BLaER1 treated with 17β-estradiol and CSF1 and Interleukin-3, amounts not matched to agents 10 nM and 100 nM (cell line): ENCODE measurements at regions not wholly inside any gene's neighbourhood (a gene's known extent, or its start where the extent isn't known, plus 50 kb on each side); places are given as distances from the start of the nearest gene placed in this dataset.
"Not testable (repeated sequence)": the region's sequence is repeated elsewhere in the genome, so short reads cannot be mapped to it uniquely, and the experiment has no call there.

Experiments used
- H3K27ac ChIP-seq, 11 experiments: shearing (Covaris generic); formaldehyde crosslinking; 2 replicates each; pipeline ENCODE4 v1.8.1; 2022
- H3K27me3 ChIP-seq, 11 experiments: shearing (Covaris generic); formaldehyde crosslinking; 2 replicates each; pipeline ENCODE4 v1.8.1; 2022
- H3K36me3 ChIP-seq, 11 experiments: shearing (Covaris generic); formaldehyde crosslinking; 2 replicates each; pipeline ENCODE4 v1.8.1; 2022
- H3K4me1 ChIP-seq, 10 experiments: shearing (Covaris generic); formaldehyde crosslinking; 2 replicates each; pipeline ENCODE4 v1.8.1; 2022
- H3K4me2 ChIP-seq, 11 experiments: shearing (Covaris generic); formaldehyde crosslinking; 2 replicates each; pipeline ENCODE4 v1.8.1; 2022
- H3K4me3 ChIP-seq, 10 experiments: shearing (Covaris generic); formaldehyde crosslinking; 2 replicates each; pipeline ENCODE4 v1.8.1; 2022
- H3K9ac ChIP-seq, 11 experiments: shearing (Covaris generic); formaldehyde crosslinking; 2 replicates each; pipeline ENCODE4 v1.8.1; 2022
- H3K9me3 ChIP-seq, 11 experiments: shearing (Covaris generic); formaldehyde crosslinking; replicated peaks in 1 of 11; 2 replicates each; pipeline ENCODE4 v1.8.1; 2022
- H4K20me1 ChIP-seq, 11 experiments: shearing (Covaris generic); formaldehyde crosslinking; 2 replicates each; pipeline ENCODE4 v1.8.1; 2022
- Cebpa-rat ChIP-seq, 11 experiments: shearing (Covaris generic); IDR thresholded peaks; 2 replicates each; pipeline ENCODE4 v1.8.1; 2022

- Histone ChIP-seq H3K27me3 (no peaks in the 10 kb centered on the region), H3K27ac (no peak overlapping the region), H3K36me3 (no peaks in the 10 kb centered on the region), H3K4me2 (no peak overlapping the region), H4K20me1 (no peaks in the 10 kb centered on the region), H3K4me1 (no peaks in the 10 kb centered on the region), H3K4me3 (no peak overlapping the region), H3K9me3 (peaks cover 0 to 9% (median 0%) of the 10 kb centered on the region in 11 experiments; a peak in 3 of 22 replicates), H3K9ac (no peak overlapping the region)
- TF ChIP-seq Cebpa-rat (IDR thresholded peaks at IDR 0.05) = no peak
These were observed 521.5 kb downstream of the PYDC2 start for GRCh38 chr3:191982481-191982880.

GRCh38 chr3:191985691-191986090 is 524.7 kb downstream of the PYDC2 start:
- Histone ChIP-seq H3K9ac (no peak overlapping the region), H3K4me2 (no peak overlapping the region), H3K4me3 (no peak overlapping the region), H3K27me3 (no peaks in the 10 kb centered on the region), H3K4me1 (no peaks in the 10 kb centered on the region), H3K36me3 (no peaks in the 10 kb centered on the region), H3K9me3 (peaks cover 0 to 12% (median 5%) of the 10 kb centered on the region in 11 experiments; a peak in 5 of 22 replicates), H3K27ac (no peak overlapping the region), H4K20me1 (no peaks in the 10 kb centered on the region)
- no peak for TF ChIP-seq Cebpa-rat (IDR thresholded peaks at IDR 0.05)

GRCh38 chr3:191987831-191988350 is 526.9 kb downstream of the PYDC2 start:
- Histone ChIP-seq H4K20me1 (no peaks in the 10 kb centered on the region), H3K4me1 (no peaks in the 10 kb centered on the region), H3K27me3 (no peaks in the 10 kb centered on the region), H3K27ac (no peak overlapping the region), H3K36me3 (no peaks in the 10 kb centered on the region), H3K4me2 (no peak overlapping the region), H3K9me3 (peaks cover 15 to 29% (median 24%) of the 10 kb centered on the region in 11 experiments; a peak in 21 of 22 replicates), H3K9ac (no peak overlapping the region), H3K4me3 (no peak overlapping the region)
- TF ChIP-seq Cebpa-rat (IDR thresholded peaks at IDR 0.05) = no peak

GRCh38 chr3:191993952-191994351 is 533.0 kb downstream of the PYDC2 start:
- H3K36me3 ChIP-seq, H3K4me3 ChIP-seq, H3K4me2 ChIP-seq, H4K20me1 ChIP-seq, H3K4me1 ChIP-seq, H3K27ac ChIP-seq, H3K9ac ChIP-seq, H3K27me3 ChIP-seq: not testable (repeated sequence)
- peaks cover 40 to 57% (median 46%) of the 10 kb centered on the region in 11 experiments for H3K9me3 ChIP-seq

GRCh38 chr3:191997093-191997492 is 536.1 kb downstream of the PYDC2 start:
- H3K9ac ChIP-seq = no peak overlapping the region
- TF ChIP-seq Cebpa-rat (IDR thresholded peaks at IDR 0.05) = no peak
- no peaks in the 10 kb centered on the region for H3K36me3 ChIP-seq
- H3K9me3 ChIP-seq = peaks cover 26 to 40% (median 32%) of the 10 kb centered on the region in 11 experiments
- H3K4me2 ChIP-seq = no peak overlapping the region
- H3K4me1 ChIP-seq = no peaks in the 10 kb centered on the region
- H3K4me3 ChIP-seq = no peak overlapping the region
- H3K27ac ChIP-seq = no peak overlapping the region
- no peaks in the 10 kb centered on the region for H4K20me1 ChIP-seq
- no peaks in the 10 kb centered on the region for H3K27me3 ChIP-seq

- peaks cover 20 to 33% (median 25%) of the 10 kb centered on the region in 11 experiments for H3K9me3 ChIP-seq
- no peak overlapping the region for H3K9ac ChIP-seq
- H3K36me3 ChIP-seq = no peaks in the 10 kb centered on the region
- H3K4me1 ChIP-seq = no peaks in the 10 kb centered on the region
- H4K20me1 ChIP-seq = no peaks in the 10 kb centered on the region
- no peaks in the 10 kb centered on the region for H3K27me3 ChIP-seq
- no peak for TF ChIP-seq Cebpa-rat (IDR thresholded peaks at IDR 0.05)
- H3K27ac ChIP-seq = no peak overlapping the region
- no peak overlapping the region for H3K4me2 ChIP-seq
- no peak overlapping the region for H3K4me3 ChIP-seq
These were observed 536.8 kb downstream of the PYDC2 start for GRCh38 chr3:191997579-191998268.

- Histone ChIP-seq H3K9me3 (peaks cover 0 to 5% (median 0%) of the 10 kb centered on the region in 11 experiments; a peak in 4 of 22 replicates), H3K27me3 (no peaks in the 10 kb centered on the region), H4K20me1 (no peaks in the 10 kb centered on the region), H3K4me2 (no peak overlapping the region), H3K9ac (no peak overlapping the region), H3K27ac (no peak overlapping the region), H3K4me1 (no peaks in the 10 kb centered on the region), H3K36me3 (no peaks in the 10 kb centered on the region), H3K4me3 (no peak overlapping the region)
- no peak for TF ChIP-seq Cebpa-rat (IDR thresholded peaks at IDR 0.05)
These were observed 540.3 kb downstream of the PYDC2 start for GRCh38 chr3:192001218-192001617.

- H3K4me2 ChIP-seq = no peak overlapping the region
- H3K4me1 ChIP-seq = peaks cover 0 to 18% (median 12%) of the 10 kb centered on the region in 10 experiments; a peak in 14 of 20 replicates
- no peak overlapping the region for H3K9ac ChIP-seq
- peaks cover 0 to 11% (median 0%) of the 10 kb centered on the region in 11 experiments; a peak in 3 of 22 replicates for H3K9me3 ChIP-seq
- H3K27ac ChIP-seq = no peak overlapping the region
- H3K4me3 ChIP-seq = no peak overlapping the region
- H4K20me1 ChIP-seq = no peaks in the 10 kb centered on the region
- H3K27me3 ChIP-seq = no peaks in the 10 kb centered on the region
- no peaks in the 10 kb centered on the region for H3K36me3 ChIP-seq
- no peak for TF ChIP-seq Cebpa-rat (IDR thresholded peaks at IDR 0.05)
These were observed 545.0 kb downstream of the PYDC2 start for GRCh38 chr3:192005989-192006388.

GRCh38 chr3:192009903-192010302 is 548.9 kb downstream of the PYDC2 start:
- Histone ChIP-seq H3K4me2 (peak overlapping the region in 5 of 11 experiments; percentile 39 to 61 (median 56); a peak in 5 of 22 replicates), H3K36me3 (no peaks in the 10 kb centered on the region), H3K27ac (peak overlapping the region in 5 of 11 experiments; percentile 60 to 89 (median 79); a peak in 7 of 22 replicates), H4K20me1 (no peaks in the 10 kb centered on the region), H3K4me3 (no peak overlapping the region), H3K4me1 (peaks cover 0 to 18% (median 12%) of the 10 kb centered on the region in 10 experiments; a peak in 14 of 20 replicates), H3K27me3 (no peaks in the 10 kb centered on the region), H3K9me3 (peaks cover 0 to 18% (median 5%) of the 10 kb centered on the region in 11 experiments; a peak in 10 of 22 replicates), H3K9ac (no peak overlapping the region)
- TF ChIP-seq Cebpa-rat (IDR thresholded peaks at IDR 0.05) = no peak

- Histone ChIP-seq H3K27me3 (no peaks in the 10 kb centered on the region), H3K4me2 (no peak overlapping the region), H3K9me3 (peaks cover 0 to 18% (median 5%) of the 10 kb centered on the region in 11 experiments; a peak in 10 of 22 replicates), H3K27ac (no peak overlapping the region), H4K20me1 (no peaks in the 10 kb centered on the region), H3K36me3 (no peaks in the 10 kb centered on the region), H3K4me1 (peaks cover 0 to 18% (median 12%) of the 10 kb centered on the region in 10 experiments; a peak in 14 of 20 replicates), H3K9ac (no peak overlapping the region), H3K4me3 (no peak overlapping the region)
- no peak for TF ChIP-seq Cebpa-rat (IDR thresholded peaks at IDR 0.05)
These were observed 549.5 kb downstream of the PYDC2 start for GRCh38 chr3:192010490-192010889.
